Thyroid gland (tissue), 4 donors: ENCODE measurements at regions not wholly inside any gene's neighbourhood (a gene's known extent, or its start where the extent isn't known, plus 50 kb on each side); places are given as distances from the start of the nearest gene placed in this dataset.

Source experiments
- POLR2A ChIP-seq, 2 donors: fragments of 450-650 bp; IDR thresholded peaks; one replicate each; pipeline ENCODE4 v1.6.1; 2017; ENCODE audit warnings: antibody characterized with exemption in 2 of 2, mild to moderate bottlenecking in 2 of 2, moderate library complexity in 1 of 2
- TF ChIP-seq, protein P1 (sequence below), 6 experiments: fragments of 200-600 bp in 3 of 6; fragments of 450-650 bp in 3 of 6; sonication (generic) in 3 of 6; IDR thresholded peaks; one replicate each; pipeline ENCODE4 v1.5.1; 2016 to 2019; ENCODE audit warnings: antibody characterized with exemption in 6 of 6, mild to moderate bottlenecking in 2 of 6, inconsistent platforms in 1 of 6, moderate library complexity in 1 of 6

DNA sequence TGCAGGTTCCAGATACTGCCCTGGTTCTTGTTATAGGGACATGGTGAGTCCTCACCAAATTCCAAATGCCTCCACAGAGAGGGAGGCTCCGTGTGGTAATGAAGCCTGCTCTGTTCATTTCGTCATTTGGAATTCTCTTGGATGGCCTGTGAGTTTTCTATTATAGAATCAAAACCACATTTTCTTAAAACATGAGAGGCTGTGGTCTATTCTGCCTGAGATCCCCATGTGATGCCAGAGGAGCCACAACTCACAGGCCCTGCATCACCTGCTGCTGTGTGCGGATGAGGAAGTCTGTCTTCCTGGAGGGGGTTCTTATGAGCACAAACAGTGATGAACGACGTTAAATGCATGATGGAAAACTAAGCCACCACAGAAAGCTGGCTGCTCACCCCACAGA lies 264.4 kb downstream of the UQCRFS1 start:
- TF ChIP-seq, protein P1, sequence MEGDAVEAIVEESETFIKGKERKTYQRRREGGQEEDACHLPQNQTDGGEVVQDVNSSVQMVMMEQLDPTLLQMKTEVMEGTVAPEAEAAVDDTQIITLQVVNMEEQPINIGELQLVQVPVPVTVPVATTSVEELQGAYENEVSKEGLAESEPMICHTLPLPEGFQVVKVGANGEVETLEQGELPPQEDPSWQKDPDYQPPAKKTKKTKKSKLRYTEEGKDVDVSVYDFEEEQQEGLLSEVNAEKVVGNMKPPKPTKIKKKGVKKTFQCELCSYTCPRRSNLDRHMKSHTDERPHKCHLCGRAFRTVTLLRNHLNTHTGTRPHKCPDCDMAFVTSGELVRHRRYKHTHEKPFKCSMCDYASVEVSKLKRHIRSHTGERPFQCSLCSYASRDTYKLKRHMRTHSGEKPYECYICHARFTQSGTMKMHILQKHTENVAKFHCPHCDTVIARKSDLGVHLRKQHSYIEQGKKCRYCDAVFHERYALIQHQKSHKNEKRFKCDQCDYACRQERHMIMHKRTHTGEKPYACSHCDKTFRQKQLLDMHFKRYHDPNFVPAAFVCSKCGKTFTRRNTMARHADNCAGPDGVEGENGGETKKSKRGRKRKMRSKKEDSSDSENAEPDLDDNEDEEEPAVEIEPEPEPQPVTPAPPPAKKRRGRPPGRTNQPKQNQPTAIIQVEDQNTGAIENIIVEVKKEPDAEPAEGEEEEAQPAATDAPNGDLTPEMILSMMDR (IDR thresholded peaks at IDR 0.05) = no peak
- no peak for TF ChIP-seq POLR2A (IDR thresholded peaks at IDR 0.05)
